ENCODE measurements at regions not wholly inside any gene's neighbourhood (a gene's known extent, or its start where the extent isn't known, plus 50 kb on each side); places are given as distances from the start of the nearest gene placed in this dataset.

DNA sequence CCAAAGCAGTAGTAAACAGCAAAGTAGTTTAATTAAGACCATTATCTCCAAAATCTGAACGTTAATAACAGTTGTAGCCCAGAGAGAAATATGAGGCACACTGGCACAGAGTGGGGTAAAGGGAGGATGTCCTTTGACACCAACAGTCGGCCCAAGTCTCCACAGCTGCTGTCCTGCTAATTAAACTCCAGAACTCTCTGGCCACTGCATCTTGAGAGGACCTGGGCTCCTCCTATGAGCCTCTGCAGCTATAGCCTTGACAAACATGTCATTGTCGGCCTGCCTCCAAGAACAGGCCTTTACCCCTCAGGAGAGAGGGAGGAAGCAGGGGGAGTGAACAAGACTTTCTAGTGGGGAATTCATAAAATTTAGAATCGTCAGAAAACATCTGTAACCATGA, 1170.4 kb downstream of the UQCRFS1 start:
- no peaks in the 10 kb centered on the region for H3K4me1 Mint-ChIP-seq
- no peak overlapping the region for H3K27ac Mint-ChIP-seq
- peaks cover 0 to 5% (median 0%) of the 10 kb centered on the region in 6 donors for H3K9me3 Mint-ChIP-seq
- H3K36me3 Mint-ChIP-seq: no peaks in the 10 kb centered on the region
- peaks cover 0 to 2% (median 1%) of the 10 kb centered on the region in 3 donors for H3K27me3 Mint-ChIP-seq (ENCODE audit: low read depth in 3 of 3)
- H3K4me3 Mint-ChIP-seq: no peak overlapping the region
- DNase-seq: no peak

DNA sequence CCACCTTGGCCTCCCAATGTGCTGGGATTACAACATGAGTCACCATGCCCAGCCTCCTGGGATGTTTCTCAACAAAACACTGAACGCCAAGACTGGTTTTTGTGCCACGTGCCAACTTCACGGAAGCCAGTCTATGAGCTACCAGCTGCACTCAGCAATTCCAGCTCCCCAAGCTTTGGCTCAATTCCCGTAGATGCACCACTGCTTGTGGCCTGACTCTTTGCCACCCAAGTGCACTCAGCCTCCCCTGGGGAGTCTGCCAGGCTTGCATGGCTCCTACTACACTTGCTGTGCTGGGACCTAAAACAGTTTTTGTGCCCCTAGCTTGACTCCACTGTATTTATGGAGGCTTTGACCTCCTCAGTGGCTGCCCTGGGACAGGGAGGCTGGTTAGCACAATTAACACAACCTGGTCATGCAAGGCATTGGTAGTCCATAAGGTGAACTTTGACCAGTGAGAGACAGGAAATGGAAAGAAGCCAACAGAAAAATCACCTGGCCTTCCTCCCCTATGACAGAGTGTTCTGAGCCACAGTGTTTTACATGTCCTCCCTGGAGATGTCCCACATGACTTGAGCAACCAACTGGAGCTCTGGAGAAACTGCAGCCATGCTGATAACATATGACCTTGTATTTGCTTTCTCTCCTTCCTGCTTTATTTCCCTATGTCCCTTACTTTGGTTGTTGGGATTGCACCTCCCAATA, 1173.1 kb downstream of the UQCRFS1 start:
- no peak overlapping the region for H3K4me3 Mint-ChIP-seq
- peaks cover 0 to 1% (median 0%) of the 10 kb centered on the region in 3 donors for H3K27me3 Mint-ChIP-seq (ENCODE audit: low read depth in 3 of 3)
- no peaks in the 10 kb centered on the region for H3K4me1 Mint-ChIP-seq
- no peak overlapping the region for H3K27ac Mint-ChIP-seq
- no peaks in the 10 kb centered on the region for H3K36me3 Mint-ChIP-seq
- DNase-seq: no peak
- peaks cover 0 to 5% (median 0%) of the 10 kb centered on the region in 6 donors for H3K9me3 Mint-ChIP-seq

DNA sequence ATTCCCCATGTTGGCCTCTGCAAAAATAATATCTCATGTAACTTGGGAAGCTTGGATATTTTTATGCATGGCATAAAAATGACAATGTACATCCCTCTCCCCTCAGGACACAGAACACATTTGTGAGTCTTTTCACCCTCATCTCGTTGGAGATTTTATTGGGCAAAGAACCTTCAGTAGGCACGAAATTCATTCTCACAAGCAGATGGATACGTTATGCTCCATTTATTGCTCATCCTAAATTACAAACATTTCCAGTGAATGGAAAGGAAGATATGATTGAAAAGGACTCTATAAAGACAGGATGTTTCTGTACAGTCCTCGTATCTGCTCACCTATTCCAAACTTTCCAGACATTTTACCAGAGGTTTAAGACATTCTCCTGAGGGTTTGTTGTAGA, 1175.8 kb downstream of the UQCRFS1 start:
- Mint-ChIP-seq H3K9me3 (peaks cover 0 to 8% (median under 1%) of the 10 kb centered on the region in 6 donors), H3K4me1 (no peaks in the 10 kb centered on the region), H3K4me3 (no peak overlapping the region), H3K27ac (no peak overlapping the region), H3K27me3 (ENCODE audit: low read depth in 3 of 3) (peaks cover 0 to 1% (median 0%) of the 10 kb centered on the region in 3 donors), H3K36me3 (no peaks in the 10 kb centered on the region)
- no peak for DNase-seq

- no peaks in the 10 kb centered on the region for H3K27me3 Mint-ChIP-seq (ENCODE audit: low read depth in 3 of 3)
Measured at GRCh38 chr19:28036486-28036885, 1176.5 kb downstream of the UQCRFS1 start.

DNA sequence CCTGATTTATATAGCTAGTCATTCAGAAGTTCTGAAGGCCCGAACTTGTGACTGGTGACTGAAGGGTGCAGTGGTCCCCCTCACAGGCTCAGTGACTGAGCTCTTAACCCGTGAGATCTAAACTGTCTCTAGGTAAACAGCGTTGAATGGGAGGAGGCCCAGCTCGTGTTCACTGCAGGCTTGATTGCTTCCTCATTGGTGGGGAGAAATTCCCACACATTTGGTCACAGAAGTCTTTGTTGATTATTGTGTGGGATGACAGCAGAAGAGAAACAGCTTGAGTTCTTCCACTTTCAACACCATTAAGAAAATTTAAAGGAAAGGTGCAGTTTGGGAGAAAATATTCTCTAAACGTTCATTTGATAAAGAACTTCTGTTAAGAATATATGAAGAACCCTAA, 1178.0 kb downstream of the UQCRFS1 start:
- H3K27ac Mint-ChIP-seq: no peak overlapping the region

More at GRCh38 chr19:28036486-28036885, 1176.5 kb downstream of the UQCRFS1 start:
- Mint-ChIP-seq H3K9me3 (peaks cover 0 to 11% (median 1%) of the 10 kb centered on the region in 6 donors), H3K36me3 (no peaks in the 10 kb centered on the region), H3K4me3 (no peak overlapping the region), H3K27ac (no peak overlapping the region), H3K4me1 (no peaks in the 10 kb centered on the region)
- no peak for DNase-seq

GRCh38 chr19:28028881-28029444, 1184.0 kb downstream of the UQCRFS1 start:
- H3K27ac Mint-ChIP-seq: no peak overlapping the region
- DNase-seq: no peak
- H3K36me3 Mint-ChIP-seq: no peaks in the 10 kb centered on the region
- H3K4me1 Mint-ChIP-seq: no peaks in the 10 kb centered on the region
- H3K9me3 Mint-ChIP-seq: peaks cover 0 to 7% (median 2%) of the 10 kb centered on the region in 6 donors
- H3K4me3 Mint-ChIP-seq: no peak overlapping the region
- peaks cover 0 to 2% (median 2%) of the 10 kb centered on the region in 3 donors for H3K27me3 Mint-ChIP-seq (ENCODE audit: low read depth in 3 of 3)

More for the DNA sequence above, 1178.0 kb downstream of the UQCRFS1 start:
- Mint-ChIP-seq H3K36me3 (no peaks in the 10 kb centered on the region), H3K27me3 (ENCODE audit: low read depth in 3 of 3) (peaks cover 0 to 2% (median 0%) of the 10 kb centered on the region in 3 donors), H3K4me3 (no peak overlapping the region), H3K4me1 (no peaks in the 10 kb centered on the region), H3K9me3 (peaks cover 0 to 11% (median 1%) of the 10 kb centered on the region in 6 donors)
- no peak for DNase-seq

DNA sequence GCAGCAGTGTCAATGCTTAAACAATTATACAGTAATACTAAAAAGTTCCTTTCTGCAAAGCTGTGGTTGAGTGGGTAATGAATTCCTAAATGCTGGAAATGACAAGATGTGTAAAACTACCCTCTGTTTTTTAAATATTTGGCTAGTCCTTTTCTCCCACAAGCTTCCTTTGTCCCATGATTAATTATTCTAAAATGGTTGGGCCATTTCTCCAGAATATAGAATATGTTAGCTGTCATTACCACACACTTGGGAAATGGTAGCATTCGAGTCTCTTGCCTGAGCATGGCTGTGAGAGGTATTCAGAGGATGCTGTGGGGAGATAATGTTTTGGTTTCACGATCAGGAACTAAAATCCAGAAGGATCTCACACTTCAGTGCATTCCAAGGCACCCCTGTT, 1185.8 kb downstream of the UQCRFS1 start:
- H3K4me3 Mint-ChIP-seq: no peak overlapping the region
- peaks cover 0 to 3% (median 2%) of the 10 kb centered on the region in 3 donors for H3K27me3 Mint-ChIP-seq (ENCODE audit: low read depth in 3 of 3)
- no peaks in the 10 kb centered on the region for H3K4me1 Mint-ChIP-seq
- H3K36me3 Mint-ChIP-seq: no peaks in the 10 kb centered on the region
- no peak overlapping the region for H3K27ac Mint-ChIP-seq
- DNase-seq: no peak
- H3K9me3 Mint-ChIP-seq: peaks cover 0 to 5% (median 1%) of the 10 kb centered on the region in 6 donors

- no peak overlapping the region for H3K27ac Mint-ChIP-seq
- H3K36me3 Mint-ChIP-seq: no peaks in the 10 kb centered on the region
- no peak for DNase-seq
- H3K9me3 Mint-ChIP-seq: peaks cover 0 to 3% (median 0%) of the 10 kb centered on the region in 6 donors
- H3K4me1 Mint-ChIP-seq: no peaks in the 10 kb centered on the region
- H3K4me3 Mint-ChIP-seq: no peak overlapping the region
- H3K27me3 Mint-ChIP-seq (ENCODE audit: low read depth in 3 of 3): peaks cover 0 to 3% (median 2%) of the 10 kb centered on the region in 3 donors
Measured at GRCh38 chr19:28026636-28027035, 1186.3 kb downstream of the UQCRFS1 start.

GRCh38 chr19:28024920-28025319, 1188.0 kb downstream of the UQCRFS1 start:
- no peak for DNase-seq
- no peak overlapping the region for H3K27ac Mint-ChIP-seq
- H3K36me3 Mint-ChIP-seq: no peaks in the 10 kb centered on the region
- no peaks in the 10 kb centered on the region for H3K4me1 Mint-ChIP-seq
- peaks cover 0 to 7% (median 2%) of the 10 kb centered on the region in 3 donors for H3K27me3 Mint-ChIP-seq (ENCODE audit: low read depth in 3 of 3)
- H3K4me3 Mint-ChIP-seq: no peak overlapping the region
- peaks cover 0 to 3% (median 0%) of the 10 kb centered on the region in 6 donors for H3K9me3 Mint-ChIP-seq

- H3K4me1 Mint-ChIP-seq: no peaks in the 10 kb centered on the region
- peaks cover 0 to 7% (median 3%) of the 10 kb centered on the region in 3 donors for H3K27me3 Mint-ChIP-seq (ENCODE audit: low read depth in 3 of 3)
- H3K9me3 Mint-ChIP-seq: peaks cover 0 to 2% (median 0%) of the 10 kb centered on the region in 6 donors
- no peak overlapping the region for H3K4me3 Mint-ChIP-seq
- no peaks in the 10 kb centered on the region for H3K36me3 Mint-ChIP-seq
- no peak overlapping the region for H3K27ac Mint-ChIP-seq
- DNase-seq: no peak
Measured at GRCh38 chr19:28023064-28023463, 1189.9 kb downstream of the UQCRFS1 start.

DNA sequence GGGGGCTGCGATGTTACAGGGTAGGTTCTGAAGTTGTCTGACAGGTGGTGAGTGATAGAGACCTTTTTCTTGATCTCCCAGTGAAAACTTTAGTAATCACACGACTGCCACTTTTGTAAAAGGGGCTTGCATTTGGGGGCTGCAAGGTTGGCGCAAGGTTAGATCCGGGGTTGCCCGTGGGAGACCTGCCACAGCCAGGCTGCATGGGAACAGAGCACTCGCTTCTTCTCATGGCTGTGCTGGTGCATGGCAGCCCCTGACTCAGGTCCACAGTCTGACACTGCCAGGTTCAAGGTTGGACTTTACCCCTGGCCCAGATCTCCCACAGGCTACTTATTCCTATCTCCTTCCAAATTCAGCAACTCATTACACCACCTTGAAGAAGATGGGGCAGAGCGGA, 1190.4 kb downstream of the UQCRFS1 start:
- H3K36me3 Mint-ChIP-seq: no peaks in the 10 kb centered on the region
- peaks cover 0 to 6% (median 3%) of the 10 kb centered on the region in 3 donors for H3K27me3 Mint-ChIP-seq (ENCODE audit: low read depth in 3 of 3)
- no peaks in the 10 kb centered on the region for H3K4me1 Mint-ChIP-seq
- no peak overlapping the region for H3K4me3 Mint-ChIP-seq
- no peak overlapping the region for H3K27ac Mint-ChIP-seq
- no peak for DNase-seq
- H3K9me3 Mint-ChIP-seq: peaks cover 0 to 2% (median 0%) of the 10 kb centered on the region in 6 donors

DNA sequence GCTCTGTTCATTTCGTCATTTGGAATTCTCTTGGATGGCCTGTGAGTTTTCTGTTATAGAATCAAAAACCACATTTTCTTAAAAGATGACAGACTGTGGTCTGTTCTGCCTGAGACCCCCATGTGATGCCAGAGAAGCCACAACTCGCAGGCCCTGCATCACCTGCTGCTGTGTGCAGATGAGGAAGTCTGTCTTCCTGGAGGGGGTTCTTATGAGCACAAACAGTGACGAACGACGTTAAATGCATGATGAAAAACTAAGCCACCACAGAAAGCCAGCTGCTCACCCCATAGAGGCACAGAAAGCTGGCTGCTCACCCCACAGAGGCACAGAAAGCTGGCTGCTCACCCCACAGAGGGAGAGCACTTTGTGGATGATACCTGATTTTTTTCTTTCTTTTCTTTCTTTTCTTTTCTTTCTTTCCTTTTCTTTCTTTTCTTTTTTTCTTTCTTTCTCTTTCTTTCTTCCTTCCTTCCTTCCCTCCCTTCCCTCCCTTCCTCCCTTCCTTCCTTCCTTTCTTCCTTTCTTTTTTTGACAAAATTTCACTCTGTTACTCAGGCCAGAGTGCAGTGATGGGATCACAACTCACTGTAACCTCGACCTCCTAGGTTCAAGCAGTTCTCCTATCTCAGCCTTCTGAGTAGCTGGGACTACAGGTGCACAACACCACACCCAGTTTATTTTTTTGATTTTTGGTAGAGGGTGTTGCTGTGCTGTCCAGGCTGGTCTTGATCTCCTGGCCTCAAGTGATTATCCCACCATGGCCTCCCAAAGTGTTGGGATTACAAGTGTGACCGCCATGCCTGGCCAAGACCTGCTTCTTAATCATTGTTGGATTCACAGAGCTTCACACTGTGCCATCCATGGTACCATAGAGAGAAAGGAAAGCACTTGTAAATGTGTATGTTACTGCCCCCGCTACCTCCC, 1191.4 kb downstream of the UQCRFS1 start:
- Mint-ChIP-seq H3K4me1 (no peaks in the 10 kb centered on the region), H3K27me3 (ENCODE audit: low read depth in 3 of 3) (peaks cover 0 to 6% (median 3%) of the 10 kb centered on the region in 3 donors), H3K4me3 (no peak overlapping the region), H3K9me3 (peaks cover 0 to 2% (median 0%) of the 10 kb centered on the region in 6 donors), H3K27ac (no peak overlapping the region), H3K36me3 (no peaks in the 10 kb centered on the region)
- no peak for DNase-seq

DNA sequence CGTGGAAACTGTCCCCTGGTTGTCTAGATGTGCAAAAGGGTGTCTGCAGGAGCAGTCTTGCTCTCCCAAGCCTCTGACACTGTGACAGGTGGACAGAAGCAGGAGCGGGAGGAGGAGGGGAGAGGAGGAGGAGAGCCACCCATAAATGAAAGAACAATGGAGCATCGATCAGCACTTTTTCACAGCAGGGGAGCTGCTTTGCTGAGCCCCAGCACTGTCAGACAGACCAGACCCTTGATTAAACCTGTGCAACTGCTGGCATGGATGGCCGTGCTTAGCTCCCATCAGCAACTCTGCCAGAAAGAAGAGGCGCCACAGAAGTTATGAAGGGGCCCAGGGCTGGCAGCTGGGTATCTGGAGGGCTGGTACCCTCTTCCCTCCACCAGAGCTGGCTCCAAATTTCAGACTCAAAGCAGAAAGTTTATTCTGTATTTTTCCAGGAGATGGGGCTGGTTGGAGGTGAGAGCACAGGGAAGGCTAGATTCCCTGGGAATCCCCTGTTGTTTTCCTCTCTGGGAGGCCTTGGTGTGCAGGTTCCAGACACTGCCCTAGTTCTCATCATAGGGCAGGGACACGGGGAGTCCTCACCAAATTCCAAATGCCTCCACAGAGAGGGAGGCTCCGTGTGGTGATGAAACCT, 1192.2 kb downstream of the UQCRFS1 start:
- Mint-ChIP-seq H3K4me3 (no peak overlapping the region), H3K36me3 (no peaks in the 10 kb centered on the region), H3K9me3 (peaks cover 0 to 2% (median 0%) of the 10 kb centered on the region in 6 donors), H3K4me1 (no peaks in the 10 kb centered on the region), H3K27ac (no peak overlapping the region), H3K27me3 (ENCODE audit: low read depth in 3 of 3) (peaks cover 0 to 6% (median 3%) of the 10 kb centered on the region in 3 donors)
- no peak for DNase-seq

All from immature natural killer cell (primary cell).